ENCODE measurements at regions not wholly inside any gene's neighbourhood (a gene's known extent, or its start where the extent isn't known, plus 50 kb on each side); places are given as distances from the start of the nearest gene placed in this dataset.

DNA sequence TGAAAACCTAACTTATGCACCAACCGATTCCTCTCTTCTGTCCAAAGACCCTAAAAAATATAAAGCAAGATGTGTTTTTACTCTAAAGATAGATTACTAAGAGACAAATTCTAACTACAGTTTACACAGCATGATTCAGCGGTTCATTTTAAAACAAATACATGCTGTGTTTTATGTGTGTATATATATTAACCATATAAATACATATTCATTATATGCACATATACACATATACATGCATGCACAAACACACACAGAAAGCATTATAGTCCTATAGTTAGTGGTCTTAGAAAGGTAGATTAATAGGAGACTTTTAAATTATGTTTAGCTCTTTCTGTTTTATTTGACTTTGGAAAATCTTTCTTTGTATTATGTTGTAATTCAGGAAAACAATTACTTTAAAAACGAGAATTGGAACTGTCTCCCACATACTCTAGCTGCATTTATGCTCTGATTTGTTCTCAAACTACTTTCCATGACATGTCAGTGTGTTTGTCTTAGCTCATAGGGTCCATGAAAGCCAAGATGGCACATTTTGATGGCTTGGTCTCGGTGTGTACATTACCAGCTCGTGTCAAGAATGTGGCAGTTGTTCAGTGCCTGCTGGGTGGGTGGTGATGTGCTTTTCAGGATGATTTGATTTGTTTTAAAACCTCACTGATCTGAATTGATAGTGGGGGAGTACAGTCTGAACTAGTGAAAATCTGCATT is 548.8 kb upstream of the SALL1 start:
- no peak for DNase-seq (ENCODE audit: low read depth)
- TF ChIP-seq, protein P1, sequence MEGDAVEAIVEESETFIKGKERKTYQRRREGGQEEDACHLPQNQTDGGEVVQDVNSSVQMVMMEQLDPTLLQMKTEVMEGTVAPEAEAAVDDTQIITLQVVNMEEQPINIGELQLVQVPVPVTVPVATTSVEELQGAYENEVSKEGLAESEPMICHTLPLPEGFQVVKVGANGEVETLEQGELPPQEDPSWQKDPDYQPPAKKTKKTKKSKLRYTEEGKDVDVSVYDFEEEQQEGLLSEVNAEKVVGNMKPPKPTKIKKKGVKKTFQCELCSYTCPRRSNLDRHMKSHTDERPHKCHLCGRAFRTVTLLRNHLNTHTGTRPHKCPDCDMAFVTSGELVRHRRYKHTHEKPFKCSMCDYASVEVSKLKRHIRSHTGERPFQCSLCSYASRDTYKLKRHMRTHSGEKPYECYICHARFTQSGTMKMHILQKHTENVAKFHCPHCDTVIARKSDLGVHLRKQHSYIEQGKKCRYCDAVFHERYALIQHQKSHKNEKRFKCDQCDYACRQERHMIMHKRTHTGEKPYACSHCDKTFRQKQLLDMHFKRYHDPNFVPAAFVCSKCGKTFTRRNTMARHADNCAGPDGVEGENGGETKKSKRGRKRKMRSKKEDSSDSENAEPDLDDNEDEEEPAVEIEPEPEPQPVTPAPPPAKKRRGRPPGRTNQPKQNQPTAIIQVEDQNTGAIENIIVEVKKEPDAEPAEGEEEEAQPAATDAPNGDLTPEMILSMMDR (IDR thresholded peaks at IDR 0.05; ENCODE audit: insufficient read depth, low read depth, low read length) = no peak
- no peak overlapping the region for H3K4me3 ChIP-seq (ENCODE audit: low read depth, low read length)

DNA sequence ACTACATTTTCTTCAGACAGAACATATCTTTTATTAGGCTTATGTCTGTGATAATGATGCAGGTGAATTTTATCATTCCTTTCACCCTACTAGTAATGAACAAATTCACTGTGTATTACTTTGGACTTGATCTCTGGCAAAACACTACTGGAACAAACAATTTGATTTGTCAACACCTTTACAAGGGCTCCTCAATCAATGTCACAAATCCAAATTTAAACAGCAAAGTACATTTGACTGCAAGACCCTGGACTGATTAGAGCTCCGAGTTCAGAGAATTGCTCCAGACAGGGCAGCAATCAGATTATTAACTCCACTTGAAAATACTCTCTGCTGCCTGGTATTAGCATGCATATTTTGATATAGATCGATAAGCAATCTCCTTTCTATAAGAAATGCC is 547.6 kb upstream of the SALL1 start:
- H3K4me3 ChIP-seq (ENCODE audit: low read depth, low read length) = no peak overlapping the region
- no peak for DNase-seq (ENCODE audit: low read depth)
- TF ChIP-seq, protein P1 (IDR thresholded peaks at IDR 0.05; ENCODE audit: insufficient read depth, low read depth, low read length) = no peak

DNA sequence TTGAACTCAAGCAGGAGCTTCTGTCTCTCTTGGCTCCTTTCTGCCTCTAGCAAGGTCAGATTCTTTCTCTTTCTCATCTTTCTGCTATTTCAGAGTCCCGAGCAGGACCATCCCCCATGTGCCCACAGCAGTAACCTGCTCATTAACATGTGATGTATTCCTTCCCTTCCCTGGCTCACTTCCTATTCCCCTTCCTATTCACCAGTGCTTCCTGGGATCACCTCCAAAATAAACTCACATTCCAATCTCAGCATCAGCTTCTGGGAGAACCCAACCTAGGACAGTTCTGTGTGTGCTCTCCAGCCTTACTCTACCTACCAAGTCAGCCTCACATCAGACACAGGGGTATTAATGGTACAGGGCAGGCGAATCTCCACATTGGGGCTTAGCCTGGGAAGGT is 546.4 kb upstream of the SALL1 start:
- H3K4me3 ChIP-seq (ENCODE audit: low read depth, low read length) = no peak overlapping the region
- TF ChIP-seq, protein P1 (IDR thresholded peaks at IDR 0.05; ENCODE audit: insufficient read depth, low read depth, low read length) = no peak

GRCh38 chr16:51696376-51696775 is 545.3 kb upstream of the SALL1 start:
- TF ChIP-seq, protein P1 (IDR thresholded peaks at IDR 0.05; ENCODE audit: insufficient read depth, low read depth, low read length) = no peak
- DNase-seq (ENCODE audit: low read depth) = no peak
- no peak overlapping the region for H3K4me3 ChIP-seq (ENCODE audit: low read depth, low read length)

More for the DNA sequence above, 546.4 kb upstream of the SALL1 start:
- no peak for DNase-seq (ENCODE audit: low read depth)

- TF ChIP-seq, protein P1 (IDR thresholded peaks at IDR 0.05; ENCODE audit: insufficient read depth, low read depth, low read length) = no peak
- no peak for DNase-seq (ENCODE audit: low read depth)
- H3K4me3 ChIP-seq (ENCODE audit: low read depth, low read length) = no peak overlapping the region
Observed at GRCh38 chr16:51691109-51691508, 540.0 kb upstream of the SALL1 start.

GRCh38 chr16:51685498-51685897 is 534.4 kb upstream of the SALL1 start:
- TF ChIP-seq, protein P1 (IDR thresholded peaks at IDR 0.05; ENCODE audit: insufficient read depth, low read depth, low read length) = no peak
- no peak for DNase-seq (ENCODE audit: low read depth)
- H3K4me3 ChIP-seq (ENCODE audit: low read depth, low read length) = no peak overlapping the region

GRCh38 chr16:51683882-51684281 is 532.8 kb upstream of the SALL1 start:
- no peak overlapping the region for H3K4me3 ChIP-seq (ENCODE audit: low read depth, low read length)
- TF ChIP-seq, protein P1 (IDR thresholded peaks at IDR 0.05; ENCODE audit: insufficient read depth, low read depth, low read length) = no peak
- no peak for DNase-seq (ENCODE audit: low read depth)
